ENCODE measurements at regions not wholly inside any gene's neighbourhood (a gene's known extent, or its start where the extent isn't known, plus 50 kb on each side); places are given as distances from the start of the nearest gene placed in this dataset.
A peak's percentile ranks its signal among the peaks of the same experiment; 100 is the strongest.

DNA sequence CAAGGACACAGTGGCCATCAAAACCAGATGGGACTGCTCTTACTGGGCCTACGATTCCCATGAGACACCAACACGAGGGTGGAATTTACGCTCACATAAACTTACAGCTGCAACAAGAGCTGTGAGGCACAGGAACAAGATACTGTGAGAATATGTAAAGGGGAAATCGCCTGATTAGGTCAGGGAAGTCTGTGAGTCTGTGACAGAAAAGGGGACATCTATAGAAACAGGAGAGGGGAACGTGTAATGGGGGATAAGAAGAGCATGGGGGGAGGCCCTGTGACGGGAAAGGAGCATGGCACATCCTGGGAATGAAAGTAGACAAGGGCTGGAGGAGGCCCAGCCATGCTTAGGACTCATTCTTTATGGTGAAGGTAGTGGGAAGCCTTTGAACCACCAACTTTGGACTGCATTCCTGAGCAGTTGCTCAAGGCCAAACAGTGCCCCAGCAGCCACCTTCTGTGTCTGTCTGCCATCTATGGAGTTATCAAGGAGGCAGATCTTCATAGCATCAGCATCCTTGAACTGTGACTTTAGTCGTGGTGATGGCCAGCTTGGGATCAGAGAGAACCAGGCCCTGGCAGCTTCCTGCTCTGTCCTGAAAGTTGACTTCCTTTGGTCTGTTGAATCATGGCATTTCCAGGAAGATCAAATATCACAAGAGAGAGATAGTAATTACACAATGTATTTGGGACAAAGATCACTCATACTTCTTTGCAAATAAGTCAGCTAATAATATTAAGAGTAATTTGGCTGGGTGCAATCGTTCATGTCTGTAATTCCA is 87.9 kb upstream of the FAM169A start:
- FAIRE-seq: no peak

DNA sequence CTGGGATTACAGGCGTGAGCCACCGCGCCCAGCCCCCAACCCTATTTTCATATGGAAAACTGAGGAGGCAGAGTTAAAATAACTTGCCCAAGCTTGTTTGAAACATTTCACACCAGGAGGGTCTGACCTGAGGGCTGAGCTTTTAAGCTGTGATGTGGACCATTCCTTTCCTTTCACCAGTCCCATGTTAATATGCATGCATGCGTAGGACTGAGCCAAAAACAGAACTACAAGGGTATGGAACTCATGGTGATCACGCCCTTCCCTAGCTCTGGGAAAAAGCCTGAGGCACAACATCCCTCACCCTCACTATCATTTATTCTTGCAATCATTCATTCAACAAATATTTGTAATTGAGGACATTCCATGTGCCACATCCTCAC is 87.4 kb upstream of the FAM169A start:
- FAIRE-seq: no peak

DNA sequence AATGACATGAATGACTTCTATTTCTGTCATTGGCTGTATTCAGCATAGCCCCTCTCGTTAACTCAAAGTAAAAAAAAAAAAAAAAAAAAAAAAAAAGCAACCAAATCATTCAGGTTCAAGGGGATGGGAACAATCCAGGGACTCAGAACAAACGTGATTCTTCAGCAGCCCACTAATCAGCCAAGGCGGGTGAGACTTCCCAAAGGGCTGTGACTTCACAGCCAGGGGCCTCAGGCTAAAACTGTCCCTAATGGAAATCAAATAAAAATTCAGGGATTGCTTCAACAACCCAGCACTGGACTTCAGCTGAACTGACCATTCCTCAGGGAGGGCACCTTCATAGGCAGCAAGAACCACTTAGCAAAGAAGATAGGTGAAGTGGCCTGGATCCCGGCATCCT is 86.2 kb upstream of the FAM169A start:
- no peak for FAIRE-seq

DNA sequence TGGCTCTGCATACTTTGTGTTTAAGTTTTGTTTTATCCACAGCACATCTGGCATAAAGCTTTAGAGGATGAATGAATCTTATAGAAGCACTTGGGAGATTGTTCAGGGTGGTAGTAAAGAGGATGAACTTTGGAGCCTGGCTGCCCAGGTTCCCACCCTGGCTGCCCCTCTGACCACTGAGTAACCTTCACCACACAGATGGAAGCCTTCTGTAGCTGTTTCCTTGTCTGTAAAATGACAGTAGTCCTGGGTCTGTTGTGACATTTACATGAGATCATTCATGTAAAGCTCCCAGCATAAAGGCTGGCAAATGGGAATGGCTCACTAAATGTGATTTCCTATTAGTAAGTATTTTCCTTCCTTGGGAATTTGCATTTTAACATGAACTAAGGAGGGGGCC is 85.7 kb upstream of the FAM169A start:
- FAIRE-seq: no peak

DNA sequence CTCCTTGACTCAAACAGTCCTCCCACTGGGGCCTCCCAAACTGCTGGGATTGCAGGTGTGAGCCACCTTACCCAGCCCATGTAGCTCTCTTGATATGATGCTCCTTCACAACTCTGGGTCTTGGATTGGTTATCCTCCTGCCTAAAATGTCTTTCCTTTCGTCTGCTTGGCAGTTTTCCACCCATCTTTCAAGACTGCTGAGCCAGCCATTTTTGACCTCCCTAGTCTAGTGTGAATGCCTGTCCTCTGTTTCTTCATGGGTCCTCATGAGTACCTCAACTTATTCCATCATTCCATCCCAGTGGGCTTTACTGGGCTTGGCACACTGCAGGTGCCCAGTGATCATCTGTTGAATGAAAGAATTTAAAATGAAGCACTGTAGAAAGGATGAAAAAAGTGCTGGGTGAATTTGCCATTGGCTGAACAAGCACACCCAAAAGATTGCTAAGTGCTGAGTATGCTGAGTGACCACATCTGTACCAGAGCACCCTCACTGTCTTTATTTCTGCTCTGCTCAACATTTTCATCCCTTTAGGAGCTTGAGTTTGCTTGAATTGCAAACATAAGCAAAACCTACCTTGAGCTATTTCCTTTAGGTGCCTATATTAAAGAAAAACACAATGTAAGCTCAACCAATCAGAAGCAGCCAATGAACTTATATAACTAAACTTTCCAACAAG is 84.8 kb upstream of the FAM169A start:
- FAIRE-seq: no peak

DNA sequence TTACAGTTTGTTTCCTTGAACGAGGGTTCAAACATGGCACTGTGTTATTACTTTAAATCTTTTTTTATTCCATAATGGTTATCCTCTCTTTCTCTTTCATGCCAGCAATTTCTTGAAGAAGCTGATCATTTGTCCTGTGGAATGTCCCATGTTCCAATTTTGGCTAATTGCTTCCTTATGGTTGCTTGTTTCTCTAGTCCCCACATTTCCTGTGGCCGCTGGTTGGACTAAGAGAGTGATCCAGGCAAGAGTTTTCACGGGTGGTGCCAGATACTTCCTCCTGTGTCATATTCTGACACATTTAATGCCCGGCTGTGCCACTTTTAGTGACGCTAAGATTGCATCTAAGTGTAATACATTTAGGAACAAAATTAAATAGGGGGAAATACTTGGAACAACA is 83.8 kb upstream of the FAM169A start:
- no peak for FAIRE-seq

DNA sequence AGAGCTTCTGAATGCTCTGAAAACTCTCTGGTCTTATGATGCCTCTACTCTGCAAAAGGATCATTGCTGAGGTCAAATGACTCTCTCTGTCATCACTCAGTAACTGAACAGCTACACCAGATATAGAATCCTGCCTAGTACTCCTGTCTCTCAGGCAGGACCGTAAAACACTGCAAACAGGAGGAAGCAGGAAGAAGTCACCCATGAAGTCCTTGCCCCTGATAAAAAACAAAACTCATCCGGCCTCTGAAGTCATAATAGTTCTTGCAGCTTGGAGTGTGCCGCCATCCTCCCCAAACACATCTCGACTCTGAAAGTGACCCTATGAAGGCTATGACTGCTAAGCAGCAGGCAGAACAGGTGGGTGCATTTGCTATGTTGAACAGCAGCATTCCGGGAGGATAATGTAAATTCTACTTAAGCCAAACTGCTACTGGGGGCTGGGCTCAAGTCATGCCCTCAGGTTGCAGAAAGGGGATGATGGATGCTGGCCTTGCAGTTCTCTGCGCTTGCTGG is 81.9 kb upstream of the FAM169A start:
- peak; percentile 76 for FAIRE-seq

DNA sequence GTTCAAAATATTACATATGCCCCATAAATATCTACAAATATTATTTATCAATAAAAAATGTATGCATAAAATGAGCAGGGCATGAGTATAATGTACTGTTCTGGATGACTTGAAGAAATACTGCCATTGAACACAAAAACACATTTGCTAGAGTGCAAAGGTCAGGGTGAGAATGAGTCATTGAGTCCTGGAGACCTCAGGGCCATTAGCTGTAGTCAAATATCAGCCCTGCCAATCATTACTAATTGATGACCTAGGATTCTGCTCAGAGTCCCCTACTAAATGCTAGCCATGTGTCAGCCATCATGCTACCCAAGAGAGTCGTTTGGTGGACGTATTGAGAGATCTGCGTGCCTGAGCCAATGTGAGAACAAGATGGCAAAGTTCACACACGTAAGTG is 80.3 kb upstream of the FAM169A start:
- no peak for FAIRE-seq

DNA sequence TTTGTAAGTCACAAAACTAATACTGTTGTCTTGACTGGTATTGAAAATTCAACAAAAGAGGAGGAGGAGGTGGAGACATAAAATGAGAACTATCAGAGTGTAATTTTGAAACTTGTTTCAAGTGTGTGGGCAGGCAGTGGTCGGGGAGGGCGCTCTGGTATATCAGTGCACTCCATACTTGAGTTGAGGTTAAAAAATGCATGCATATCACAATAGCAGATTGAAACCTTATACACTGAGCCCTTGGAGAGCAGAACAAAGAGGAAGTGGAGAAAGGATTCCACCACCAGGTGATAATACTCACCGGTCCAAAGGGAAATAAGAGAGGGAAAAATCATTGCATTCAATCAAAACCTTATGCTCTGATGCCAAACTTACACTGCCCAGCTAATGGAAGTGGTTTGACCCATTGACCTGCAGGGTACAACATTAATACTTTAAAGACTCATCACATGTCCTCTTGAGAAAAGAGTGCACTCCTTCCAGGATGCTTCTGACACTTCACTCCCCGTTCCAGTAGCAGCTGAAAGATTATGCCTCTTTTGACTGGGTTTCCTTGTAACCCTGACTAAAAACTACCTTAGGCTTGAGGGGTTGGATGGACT is 79.5 kb upstream of the FAM169A start:
- no peak for FAIRE-seq

DNA sequence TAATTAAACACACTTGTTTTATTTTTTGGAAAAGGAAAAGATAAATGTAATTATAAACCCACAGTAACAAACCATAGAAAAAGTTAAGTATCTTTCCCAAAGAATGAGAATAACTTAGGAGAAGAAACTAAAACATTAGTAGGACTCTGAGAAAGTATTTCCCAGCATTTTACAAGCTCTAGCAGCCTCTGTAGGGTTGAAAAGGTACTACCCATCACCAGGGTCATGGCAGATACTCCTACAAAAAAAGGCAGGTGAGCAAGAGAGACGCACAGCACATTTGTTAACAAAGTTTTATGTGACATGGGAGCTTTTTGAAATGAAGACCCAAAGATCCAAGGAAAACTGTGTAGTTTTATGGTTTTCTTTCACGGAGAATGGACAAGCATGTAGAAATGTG is 77.7 kb upstream of the FAM169A start:
- no peak for FAIRE-seq

DNA sequence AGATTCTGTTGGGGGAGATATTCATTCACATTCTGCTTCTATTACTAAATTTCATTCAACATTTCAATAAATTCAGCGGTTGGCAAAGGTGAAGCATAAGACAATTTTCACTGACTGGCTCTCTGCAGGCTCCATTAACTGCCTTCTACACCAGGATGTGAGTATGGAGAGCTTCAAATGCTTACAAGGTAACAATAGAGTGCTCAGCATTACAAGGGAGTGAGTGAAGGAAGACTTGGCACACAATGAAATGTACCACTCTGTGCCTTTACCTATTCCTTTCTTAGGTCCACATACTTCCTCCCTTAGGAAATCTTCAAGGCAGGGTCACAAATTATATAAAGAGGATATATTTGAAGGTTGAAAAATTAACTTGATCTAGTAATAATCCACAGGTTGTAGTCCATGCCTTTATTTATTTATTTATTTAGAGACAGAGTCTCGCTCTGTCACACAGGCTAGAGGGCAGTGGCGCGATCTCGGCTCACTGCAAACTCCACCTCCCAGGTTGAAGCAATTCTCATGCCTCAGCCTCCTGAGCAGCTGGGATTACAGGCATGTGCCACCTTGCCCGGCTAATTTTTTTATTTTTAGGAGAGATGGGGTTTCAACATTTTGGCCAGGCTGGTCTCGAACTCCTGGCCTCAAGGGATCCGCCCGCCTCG is 76.6 kb upstream of the FAM169A start:
- FAIRE-seq: no peak

DNA sequence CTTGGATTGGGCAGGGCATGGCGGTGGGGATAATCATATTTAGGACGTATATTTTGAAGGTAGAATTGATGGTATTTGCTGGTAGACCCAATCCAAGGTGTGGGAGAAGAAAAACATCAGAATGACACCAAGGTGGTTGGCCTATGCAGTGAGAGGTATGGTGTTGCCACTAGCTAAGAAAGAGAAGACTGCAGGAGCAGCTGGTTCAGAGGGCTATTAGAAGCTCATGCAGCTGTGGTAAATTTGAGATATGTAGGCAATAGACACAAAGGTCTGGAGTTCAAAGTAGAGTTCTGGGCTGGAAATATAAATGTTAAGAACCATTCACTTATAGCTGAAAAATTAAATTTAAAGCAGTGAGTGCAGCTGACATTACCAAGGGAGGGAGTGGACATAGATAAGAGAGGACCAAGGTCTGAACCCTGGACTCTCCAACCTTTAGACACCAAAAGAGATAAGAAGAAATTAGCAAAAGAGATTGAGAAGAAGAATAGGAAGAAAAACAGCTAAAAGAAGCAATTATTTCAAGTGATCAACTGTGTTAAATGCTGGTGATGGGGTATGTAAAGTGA is 74.7 kb upstream of the FAM169A start:
- FAIRE-seq: no peak

DNA sequence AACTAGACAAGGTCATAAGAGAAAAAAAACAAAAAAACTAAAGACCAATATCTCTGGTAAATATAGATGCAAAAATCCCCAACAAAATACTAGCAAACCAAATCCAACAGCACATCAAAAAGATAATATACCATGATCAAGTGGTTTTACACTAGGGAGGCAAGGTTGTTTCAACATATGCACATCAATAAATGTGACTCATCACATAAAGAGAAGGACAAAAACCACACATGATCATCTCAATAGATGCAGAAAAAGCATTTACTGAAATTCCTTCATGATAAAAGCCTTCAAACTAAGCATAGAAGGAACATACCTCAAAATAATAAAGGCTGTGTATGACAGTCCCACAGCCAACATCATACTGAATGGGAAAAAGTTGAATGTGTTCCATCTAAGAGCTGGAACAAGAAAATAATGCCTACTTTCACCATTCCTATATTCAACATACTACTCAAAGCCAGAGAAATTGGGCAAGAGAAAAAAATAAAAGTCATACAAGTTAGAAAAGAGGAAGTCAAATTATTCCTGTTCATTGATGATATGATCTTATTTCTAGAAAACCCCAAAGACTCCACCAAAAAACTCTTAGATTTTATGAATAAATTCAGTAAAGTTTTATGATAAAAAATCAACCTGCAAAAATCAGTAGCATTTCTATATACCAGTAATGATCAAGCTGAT is 72.2 kb upstream of the FAM169A start:
- no peak for FAIRE-seq

DNA sequence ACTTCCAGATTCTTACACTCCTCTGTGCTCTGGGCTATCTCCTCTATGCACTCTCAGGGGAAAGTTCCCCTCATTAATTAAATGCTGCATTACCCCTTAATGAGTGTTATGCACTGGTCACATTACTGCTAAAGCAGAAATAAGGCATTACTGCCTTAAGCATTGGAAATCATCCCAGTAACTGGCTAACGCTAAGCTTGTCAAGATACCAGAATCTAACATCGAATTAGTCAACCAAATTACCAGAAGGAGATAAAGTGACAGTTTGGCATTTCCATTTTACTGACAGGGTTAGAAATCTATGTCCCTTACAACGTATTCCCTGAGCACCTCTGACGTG is 69.5 kb upstream of the FAM169A start:
- FAIRE-seq: no peak

DNA sequence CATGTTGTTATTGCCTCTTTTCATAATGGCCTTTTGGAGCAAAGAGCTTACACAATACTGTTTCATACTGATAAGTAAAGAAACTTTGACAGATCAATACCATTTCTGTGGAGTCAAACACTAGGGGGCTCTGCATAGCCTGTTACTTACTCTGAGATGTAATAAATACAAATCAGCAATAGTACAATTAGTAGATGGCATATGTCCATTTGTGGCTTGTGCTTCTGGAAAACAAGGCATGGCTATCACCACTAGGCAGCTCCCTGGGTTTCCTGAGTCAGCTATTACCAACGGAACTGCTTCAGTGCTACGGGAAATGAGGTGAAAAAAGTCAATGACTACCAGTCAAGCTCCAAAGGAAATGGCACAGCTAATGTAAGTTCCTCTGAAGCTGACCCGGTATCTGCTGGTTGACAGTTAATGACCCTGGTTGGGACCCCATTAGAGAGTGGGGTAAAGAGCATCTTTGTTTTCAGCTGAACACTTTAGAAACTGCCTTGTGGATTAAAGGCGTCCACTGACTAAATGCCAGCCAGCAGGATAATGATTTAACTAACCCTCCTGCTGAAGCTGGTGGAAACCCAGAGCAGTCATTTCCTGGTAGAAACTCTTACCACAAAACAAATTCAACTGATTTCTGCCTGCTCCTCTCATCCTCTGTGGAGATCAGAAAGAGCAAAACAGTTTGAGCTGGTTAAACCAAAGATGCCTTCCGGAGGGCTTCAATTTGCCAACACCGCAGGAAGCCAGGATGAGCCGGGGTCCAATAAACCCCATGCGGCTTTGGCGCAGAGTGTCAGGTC is 69.0 kb upstream of the FAM169A start:
- FAIRE-seq: peak; percentile 99

DNA sequence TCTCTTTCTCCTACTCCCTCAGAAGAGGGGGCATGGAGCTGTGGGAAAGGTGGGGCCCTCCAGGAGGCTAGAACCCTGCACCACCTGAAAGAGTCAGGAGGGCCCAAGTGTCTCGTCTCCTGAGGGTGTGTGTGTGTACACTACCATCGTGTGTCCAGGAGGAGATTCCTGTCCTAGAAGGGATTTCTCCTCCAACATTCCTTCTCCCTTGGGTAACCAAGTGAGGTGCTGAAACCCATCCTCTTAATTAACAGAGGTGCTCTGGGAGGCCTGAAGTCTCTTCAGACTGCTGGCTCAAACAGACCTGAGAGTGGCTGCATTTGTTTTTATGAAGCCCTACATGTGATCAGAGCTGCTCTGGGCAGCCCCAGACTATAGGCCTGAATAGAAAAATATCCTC is 61.1 kb upstream of the FAM169A start:
- no peak for FAIRE-seq

DNA sequence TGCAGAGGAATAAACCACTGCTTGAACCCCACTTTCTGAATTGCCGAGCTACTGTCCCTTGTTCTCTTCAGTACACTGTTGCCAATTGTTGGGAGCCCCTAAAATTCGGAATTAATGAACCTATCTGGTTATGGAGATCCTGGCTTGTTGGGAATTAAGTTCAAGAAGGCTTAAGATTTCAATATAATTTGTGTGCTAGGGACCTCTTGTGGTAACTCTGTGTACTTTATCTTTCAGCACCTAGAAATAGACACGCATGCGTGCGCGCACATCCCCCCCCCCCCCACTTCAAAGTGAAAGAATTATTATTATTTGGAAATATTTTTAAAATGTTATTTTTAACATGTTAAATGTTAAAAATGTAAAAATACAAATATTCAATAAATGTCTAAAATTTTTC is 53.3 kb upstream of the FAM169A start:
- FAIRE-seq: peak; percentile 95

DNA sequence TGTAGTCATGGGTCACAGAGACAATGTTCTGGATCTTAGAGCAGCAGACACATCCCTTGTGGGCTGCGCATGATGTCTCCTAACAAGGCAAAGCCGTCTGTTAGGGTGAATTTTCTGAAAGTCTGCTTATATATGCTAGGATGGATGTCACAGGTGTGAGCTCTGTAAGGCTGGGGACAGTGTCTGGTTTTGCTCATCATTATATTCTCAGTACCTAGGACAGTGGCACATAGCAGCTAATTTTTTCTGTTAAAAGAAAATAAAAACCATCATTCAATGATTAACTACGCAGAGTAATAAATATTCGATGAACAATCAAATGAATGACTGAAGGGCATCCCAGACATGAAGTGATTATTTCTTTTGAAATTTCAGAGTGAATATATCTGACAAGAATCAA is 52.9 kb upstream of the FAM169A start:
- FAIRE-seq: no peak

DNA sequence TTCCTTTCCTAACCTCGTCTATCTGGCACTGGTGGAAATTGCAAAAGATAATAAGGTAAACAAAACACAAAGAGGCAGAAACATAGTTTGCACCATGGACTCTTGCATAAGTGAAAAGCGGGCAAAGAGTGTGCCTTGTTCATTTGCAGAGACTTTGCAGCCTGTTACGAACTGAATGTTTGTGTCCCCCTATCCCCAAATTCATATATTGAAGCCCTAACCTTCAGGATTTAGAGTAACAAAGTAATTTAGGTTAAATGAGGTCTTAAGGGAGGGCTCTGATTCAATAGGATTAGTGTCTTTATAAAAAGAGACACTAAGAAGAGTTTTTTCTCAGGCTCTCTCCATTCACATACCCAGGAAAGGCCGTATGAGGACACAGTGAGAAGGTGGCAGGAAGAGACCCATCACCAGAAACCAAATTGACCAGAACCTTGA is 52.1 kb upstream of the FAM169A start:
- FAIRE-seq: no peak

DNA sequence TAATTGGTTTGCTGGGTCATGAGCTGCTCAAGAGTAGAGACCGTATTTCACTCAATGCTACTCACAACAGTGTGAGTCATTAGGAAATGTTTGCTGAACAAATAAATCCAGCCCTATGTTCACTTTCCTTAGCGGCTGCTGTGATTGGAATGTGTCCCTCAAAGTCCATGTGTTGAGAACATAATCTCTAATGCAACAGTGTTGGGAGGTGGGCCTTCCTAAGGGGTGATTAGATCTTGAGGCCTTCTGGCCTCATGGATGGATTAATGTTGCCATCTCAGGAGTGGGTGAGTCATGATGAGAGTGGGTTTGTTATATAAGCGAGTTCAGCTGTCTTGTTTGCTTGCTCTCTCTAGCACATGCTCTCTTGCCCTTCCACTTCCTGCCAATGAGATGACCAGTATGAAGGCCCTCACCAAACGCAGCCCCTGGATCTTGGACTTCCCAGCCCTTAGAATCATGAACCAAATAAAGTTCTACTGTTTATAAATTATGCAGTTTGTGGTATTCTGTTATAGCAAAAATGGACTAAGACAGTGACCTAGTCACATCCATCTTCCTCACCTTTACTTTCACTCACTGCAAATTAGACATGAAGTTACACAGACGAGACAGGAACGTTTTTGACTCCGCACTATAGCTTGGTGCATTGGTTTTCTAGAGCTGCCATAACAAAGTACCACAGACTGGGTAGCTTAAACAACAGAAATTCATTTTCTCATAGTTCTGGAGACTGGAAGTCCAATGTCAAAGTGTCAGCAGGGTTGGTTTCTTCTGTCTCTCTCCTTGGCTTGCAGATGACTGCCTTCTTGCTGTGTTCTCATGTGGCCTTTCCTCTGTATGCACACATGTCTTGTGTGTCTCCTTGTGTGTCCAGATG is 50.9 kb upstream of the FAM169A start:
- peak; percentile 93 for FAIRE-seq
